Gastroesophageal sphincter (tissue), 3 donors: ENCODE measurements at regions not wholly inside any gene's neighbourhood (a gene's known extent, or its start where the extent isn't known, plus 50 kb on each side); places are given as distances from the start of the nearest gene placed in this dataset.

ENCODE experiments used
- CTCF ChIP-seq, 4 experiments: fragments of 200-600 bp in 2 of 4; fragments of 450-650 bp in 2 of 4; sonication (generic) in 1 of 4; IDR thresholded peaks; one replicate each; pipeline ENCODE4 v1.5.1; 2017 to 2019; ENCODE audit warnings: antibody characterized with exemption in 4 of 4, mild to moderate bottlenecking in 2 of 4, moderate library complexity in 2 of 4
- POLR2A ChIP-seq, 2 donors: fragments of 450-650 bp; IDR thresholded peaks; one replicate each; pipeline ENCODE4 v1.6.1; 2017; ENCODE audit warnings: antibody characterized with exemption in 2 of 2, mild to moderate bottlenecking in 2 of 2, moderate library complexity in 1 of 2

DNA sequence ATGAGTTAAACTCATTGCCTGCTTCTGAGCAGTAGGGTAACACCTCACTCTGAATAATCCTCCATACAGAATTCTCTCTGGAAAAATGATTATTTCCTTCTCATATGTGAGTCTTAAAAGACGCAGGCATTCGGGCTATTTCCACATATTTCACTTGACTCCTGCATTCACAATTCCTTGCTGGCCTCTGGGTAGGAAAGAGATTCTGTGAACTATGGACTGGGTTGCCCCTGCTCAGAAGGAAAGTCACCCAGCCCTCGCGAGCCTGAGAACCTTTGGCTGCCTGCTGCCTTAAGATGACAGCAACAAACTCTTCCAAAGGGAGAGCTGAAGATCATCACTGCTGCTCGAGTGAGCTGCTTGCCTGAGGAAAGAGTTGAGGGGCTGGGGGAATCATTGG, 216.8 kb downstream of the BAMBI start:
- no peak for TF ChIP-seq POLR2A (IDR thresholded peaks at IDR 0.05)
- no peak for TF ChIP-seq CTCF (IDR thresholded peaks at IDR 0.05)
